Amniotic epithelial cell (primary cell): ENCODE measurements at regions not wholly inside any gene's neighbourhood (a gene's known extent, or its start where the extent isn't known, plus 50 kb on each side); places are given as distances from the start of the nearest gene placed in this dataset.

Experiments
- DNase-seq: peaks from one replicate; pipeline ENCODE4 v3.0.0-alpha.2; 2010; ENCODE audit warnings: low read depth

DNA sequence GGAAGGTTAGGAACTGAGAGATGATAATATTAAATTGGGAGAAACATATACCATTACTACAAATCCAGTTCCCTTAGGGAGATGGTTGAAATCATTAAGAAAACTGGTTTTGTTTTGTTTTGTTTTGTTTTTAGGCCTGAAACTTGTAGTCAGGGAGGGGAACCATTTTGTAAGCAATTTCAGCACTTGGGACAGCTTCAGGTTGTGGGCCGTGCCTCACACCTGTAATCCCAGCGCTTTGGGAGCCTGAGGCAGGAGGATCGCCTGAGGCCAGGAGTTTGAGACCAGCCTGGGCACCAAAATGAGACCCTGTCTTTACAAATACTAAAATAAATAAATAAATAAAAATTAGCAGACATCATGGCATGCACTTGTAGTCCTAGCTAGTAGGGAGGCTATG lies 694.3 kb upstream of the NR5A2 start:
- no peak for DNase-seq

GRCh38 chr1:199335496-199335895 lies 692.0 kb upstream of the NR5A2 start:
- DNase-seq = peak; percentile 29

DNA sequence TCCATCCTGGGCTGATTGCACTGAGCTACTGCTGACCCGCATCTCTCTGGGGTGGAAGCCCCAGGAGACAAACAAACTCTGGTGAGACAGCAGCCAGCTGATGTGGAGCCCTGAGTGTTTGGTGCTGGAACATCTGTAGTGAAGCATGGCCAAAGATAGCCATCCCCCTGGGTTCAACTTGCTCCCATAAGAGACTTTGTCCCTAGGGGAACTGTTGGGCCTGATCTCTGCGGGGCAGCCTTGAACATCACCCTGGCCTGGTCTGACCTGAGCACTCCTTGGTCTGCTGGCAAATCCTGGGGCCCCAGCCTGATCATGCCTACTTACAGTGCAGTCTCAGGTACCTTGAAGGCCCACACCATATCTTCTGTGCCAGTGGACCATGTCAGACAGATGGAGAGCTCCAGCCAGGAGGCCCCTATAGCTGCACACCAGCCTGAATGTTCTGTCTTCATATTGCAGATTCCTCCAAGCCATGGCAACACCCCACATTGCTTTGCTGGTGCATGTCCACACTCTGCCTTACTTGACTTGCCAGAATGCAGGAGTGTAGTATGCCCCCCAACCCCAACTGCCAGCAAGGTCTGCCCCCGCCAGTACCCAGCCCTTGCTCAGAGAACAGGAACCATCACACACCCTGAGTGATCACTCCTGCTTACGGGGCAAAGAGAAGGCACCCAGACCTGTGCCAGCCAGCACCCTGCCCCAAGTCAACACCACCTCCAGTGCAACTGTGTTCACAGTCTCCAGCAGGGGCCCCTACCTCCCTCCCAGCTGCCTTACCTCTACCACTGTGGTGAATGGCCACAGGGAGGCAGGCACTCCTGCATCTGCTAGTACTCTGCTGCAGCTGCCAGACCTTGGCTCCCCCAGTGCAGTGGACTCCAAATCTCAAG lies 690.5 kb upstream of the NR5A2 start:
- DNase-seq = no peak

DNA sequence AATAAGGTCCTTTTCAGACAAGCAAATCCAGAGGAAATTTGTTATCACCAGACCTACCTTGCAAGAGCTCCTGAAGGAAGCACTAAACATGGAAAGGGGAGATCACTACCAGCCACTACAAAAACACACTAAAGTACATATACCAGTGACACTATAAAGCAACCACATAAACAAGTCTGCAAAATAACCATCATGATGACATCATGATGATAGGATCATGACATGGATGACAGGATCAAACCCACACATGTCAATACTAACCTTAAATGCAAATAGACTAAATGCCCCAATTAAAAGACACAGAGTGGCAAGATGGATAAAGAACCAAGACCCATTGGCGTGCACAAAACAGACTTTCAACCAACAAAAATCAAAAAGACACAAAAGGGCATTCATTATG lies 688.8 kb upstream of the NR5A2 start:
- DNase-seq = no peak

DNA sequence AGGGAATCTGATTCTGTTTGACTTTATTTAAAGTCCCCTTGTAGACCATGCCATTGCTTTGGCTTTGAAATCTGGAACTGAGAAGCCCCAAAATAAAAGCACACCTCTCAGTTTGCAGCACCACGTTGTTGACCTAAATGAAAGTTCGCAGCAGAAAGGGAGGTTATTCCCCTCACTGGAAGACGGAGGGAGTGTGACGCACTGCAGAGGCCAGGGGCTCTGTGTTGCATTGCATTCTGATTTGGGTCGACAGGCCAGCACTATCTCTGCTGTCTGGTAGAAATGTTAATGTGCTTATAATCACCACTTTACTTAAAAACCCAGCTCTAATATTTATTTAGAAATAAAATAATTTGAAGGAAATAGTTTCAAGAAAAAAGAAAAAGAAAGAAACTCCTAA lies 675.2 kb upstream of the NR5A2 start:
- DNase-seq = no peak

- no peak for DNase-seq
Measured at GRCh38 chr1:199353906-199354305, 673.6 kb upstream of the NR5A2 start.

DNA sequence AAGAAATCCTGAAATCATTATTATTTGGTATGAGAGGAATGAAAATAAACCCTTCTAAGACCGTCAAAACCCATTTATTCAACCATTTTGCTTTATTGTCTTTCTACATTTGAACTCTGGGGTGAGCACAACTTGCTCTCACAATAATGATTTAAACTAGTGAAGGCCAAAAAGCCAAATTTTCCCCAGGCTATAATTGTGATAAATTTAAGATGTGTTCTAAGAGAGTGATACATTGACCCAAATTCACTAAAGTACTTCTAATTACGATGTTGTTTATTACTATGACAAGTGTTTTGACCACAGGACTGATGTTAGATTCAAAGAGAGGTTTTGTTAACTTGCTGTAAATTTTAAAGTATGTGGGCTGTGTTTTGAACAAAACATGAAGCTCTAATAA lies 670.9 kb upstream of the NR5A2 start:
- DNase-seq = no peak

DNA sequence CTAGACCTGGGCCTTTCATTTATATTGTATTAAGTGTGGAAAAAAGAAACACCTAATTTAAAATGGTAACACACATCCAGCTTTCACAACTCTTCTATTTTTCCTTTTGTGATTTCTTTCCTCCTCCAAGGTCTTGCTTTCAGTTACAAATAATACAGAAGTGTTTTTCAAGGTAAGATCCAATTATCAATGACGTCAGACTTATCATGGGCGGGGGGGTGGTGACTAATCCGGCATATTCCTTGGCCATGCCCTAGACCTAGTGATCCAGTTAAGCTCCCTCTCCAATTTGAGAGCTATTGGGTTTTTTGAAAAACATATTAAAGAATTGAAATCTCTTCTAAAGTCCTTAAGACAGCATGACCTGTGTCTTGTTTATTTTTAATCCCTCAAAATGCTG lies 669.9 kb upstream of the NR5A2 start:
- DNase-seq = no peak

DNA sequence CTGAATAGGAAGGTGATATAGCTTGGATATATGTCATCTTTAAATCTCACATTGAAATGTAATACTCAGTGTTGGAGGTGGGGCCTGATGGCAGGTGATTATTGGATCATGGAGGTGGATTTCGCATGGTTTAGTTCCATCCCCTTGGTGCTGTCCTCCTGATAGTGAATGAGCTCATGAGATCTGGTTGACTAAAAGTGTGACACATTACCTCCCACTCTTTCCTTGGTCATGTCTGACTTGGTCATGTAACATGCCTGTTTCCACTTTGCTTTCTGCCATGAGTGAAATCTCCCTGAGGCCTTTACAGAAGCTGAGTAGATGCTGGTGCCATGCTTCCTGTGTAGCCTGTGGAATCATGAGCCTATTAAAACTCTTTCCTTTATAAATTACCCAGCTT lies 664.5 kb upstream of the NR5A2 start:
- DNase-seq = no peak

DNA sequence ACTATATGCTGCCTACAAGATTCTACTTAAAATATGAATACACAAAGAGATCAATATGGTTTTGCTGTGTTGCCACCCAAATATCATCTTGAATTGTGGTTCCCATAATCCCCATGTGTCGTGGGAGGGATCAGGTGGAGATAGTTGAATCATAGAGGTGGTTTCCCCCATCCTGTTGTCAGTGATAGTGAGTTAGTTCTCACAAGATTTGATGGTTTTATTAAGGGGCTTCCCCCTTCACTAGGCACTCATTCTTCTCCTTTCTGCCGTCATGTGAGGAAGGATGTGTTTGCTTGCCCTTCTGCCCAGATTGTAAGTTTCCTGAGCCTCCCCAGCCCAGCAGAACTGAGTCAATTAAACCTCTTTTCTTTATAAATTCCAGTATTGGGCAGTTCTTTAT lies 654.4 kb upstream of the NR5A2 start:
- DNase-seq = no peak

DNA sequence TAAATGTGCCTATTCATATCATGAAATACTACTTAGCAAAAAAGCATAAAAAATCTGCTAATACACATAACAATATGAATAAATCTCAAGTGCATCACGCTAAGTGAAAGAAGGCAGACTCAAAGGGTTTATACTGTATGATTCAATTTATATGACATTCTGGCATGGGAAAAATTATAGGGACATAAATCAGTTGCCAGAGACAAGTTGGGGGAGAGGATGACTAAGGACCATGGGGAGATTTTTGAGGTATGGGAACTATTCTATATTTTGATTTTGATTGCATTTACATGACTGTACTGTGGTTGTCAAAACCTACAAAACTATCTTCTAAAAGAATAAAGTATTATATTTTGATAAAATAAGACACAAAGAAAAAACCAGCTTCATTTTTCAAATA lies 650.3 kb upstream of the NR5A2 start:
- no peak for DNase-seq

DNA sequence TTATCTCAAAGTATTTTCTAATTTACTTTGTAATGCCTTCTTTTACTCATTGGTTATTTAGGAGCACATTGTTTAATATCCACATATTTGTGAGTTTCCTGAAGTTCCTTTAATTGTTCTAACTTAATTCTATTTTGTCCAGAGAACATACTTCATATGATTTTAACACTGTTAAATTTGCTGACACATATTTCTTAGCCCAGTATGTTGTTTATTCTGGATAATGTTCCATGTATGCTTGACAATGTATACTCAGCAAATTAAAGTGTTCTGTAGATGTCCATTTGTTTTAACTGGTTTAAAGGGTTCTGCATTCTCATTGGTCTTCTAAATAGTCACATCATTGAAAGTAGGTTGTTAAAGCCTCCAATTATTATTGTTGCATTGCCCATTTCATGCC lies 643.7 kb upstream of the NR5A2 start:
- no peak for DNase-seq

DNA sequence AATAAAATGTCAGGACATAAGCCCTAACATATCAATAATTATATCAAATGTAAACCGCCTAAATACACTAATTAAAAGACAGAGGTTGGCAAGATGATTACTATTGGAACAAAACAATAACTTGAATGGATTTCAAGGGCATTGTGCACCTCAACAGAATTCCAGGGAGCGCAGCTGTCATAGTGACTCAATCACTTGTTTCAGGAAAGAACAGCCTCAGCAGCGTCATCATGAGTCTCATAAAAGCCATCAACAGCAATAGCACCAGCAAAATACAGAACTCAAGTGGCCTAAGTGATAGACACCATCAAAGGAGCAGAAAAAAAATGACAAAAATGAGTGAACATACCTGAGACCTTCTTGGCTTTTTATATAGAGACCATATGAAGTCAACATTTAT lies 632.7 kb upstream of the NR5A2 start:
- DNase-seq = no peak

DNA sequence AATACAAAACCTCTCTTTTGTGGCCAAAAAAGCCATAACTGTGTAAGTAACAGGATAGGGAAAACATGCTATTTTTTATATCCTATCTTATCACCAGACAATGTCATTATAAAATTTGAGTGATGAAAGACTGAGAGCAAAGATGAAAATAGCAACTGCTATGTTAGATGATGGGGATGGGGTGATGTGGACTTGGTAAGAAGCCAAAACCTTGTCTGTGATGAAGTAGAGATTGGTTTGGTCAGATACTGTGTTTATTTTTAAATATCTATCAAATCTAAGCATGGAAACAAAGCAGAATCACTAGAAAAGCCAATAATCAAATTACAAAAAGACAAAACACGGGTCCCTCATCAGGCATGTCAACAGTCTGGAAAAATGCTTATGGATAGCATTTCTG lies 631.1 kb upstream of the NR5A2 start:
- peak; percentile 7 for DNase-seq

DNA sequence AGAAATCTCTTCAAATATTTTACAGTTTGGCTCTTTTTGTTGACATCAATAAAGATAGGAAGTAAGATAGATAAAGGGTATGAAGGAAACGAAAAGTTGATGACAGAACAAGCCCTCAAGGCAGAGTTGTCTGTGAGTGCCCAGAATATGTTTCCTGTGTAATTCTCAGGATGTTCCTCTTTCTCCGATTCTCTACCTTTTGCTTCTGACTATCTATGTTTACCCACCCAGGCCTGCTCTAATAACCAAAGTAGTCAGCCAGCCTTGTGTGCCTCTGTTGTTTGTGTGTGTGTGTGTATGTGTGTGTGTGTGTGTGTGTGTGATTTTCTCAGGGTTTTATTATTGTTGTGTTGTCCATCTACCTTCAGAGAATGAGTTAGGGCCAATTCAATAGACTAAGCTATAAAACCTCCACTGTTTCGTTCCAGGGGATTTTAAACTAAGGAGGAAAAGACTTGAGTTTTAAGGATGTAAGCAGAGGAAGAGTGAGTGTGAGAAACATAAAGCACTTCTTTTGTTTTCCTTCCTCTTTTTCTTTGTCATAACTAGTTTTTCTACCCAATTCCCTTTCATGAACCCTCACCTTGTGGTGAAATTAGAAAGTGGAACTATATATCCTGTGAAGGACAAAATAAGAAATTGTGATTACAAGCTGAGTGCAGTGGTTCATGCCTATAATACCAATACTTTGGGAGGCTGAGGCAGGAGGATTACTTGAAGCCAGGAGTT lies 627.4 kb upstream of the NR5A2 start:
- DNase-seq = no peak

DNA sequence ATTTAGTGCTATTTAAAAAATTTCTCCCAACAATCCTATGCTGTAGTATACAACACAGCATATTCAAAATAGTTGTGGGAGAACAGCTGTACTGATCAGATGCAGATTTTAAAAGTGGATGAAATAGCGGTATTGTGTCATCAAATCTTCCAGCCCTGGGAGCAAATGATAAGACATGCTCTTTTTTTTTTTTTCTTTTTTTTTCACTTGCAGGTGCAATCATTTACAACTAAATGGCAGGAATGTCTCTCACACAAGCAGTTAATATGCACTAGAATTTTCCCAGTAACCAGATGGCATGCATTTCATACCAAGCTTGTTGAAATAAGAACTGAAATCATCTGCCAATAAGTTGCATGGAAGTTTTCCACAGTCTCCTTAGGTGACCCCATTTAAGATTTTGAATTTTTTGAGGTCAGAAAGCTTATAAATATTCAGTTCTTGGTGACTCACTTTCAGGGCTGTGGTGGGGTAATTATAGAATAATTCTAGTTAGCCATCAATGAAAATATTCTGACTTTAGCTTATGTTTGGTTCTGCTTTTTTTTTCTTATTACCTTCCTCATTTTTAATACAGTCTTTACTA lies 623.9 kb upstream of the NR5A2 start:
- peak; percentile 47 for DNase-seq

DNA sequence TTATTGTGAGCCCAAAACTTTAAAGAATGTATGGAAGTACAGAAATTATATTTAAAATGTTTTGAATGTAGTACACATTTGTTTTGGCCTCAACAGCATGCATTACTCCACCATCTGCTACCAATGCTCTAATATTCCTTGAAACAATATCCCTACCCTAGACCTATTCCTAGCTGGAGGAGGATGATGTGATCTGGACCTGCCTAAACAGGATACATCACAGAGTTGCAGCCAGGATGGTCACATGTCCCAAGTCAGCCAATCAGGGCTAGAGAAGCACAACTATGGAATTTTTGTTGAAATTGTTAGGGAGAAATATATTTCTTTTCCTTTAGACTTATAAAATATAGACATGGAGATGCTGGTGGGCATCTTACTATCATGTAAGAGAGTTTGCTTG lies 623.3 kb upstream of the NR5A2 start:
- peak; percentile 7 for DNase-seq

- peak; percentile 16 for DNase-seq
Measured at GRCh38 chr1:199404976-199405375, 622.5 kb upstream of the NR5A2 start.

DNA sequence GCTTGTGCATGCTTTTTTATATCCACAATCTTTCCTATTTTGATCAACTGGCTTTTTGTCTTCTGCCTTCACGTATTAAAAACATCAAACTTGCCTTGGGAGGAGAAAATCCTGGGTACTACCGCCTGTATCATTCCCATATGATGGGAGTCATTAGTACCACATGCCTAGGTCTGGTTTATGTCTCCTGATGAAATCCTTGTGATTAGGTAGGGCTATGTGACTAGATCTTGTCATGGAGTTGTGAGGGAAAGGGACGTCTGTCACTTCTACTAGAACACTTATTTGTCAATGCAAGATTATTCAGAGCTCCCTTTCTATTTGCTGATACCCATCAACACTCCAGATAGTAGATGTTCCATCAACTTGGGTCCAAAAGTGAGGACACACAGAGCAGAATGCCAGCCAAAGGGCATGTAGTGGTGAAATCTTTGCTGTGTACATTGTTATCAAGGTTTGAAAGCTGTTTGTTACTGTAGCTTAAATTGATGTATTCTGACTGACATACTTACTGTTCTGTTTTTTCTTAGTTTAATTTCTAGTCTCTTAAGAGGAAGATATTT lies 621.8 kb upstream of the NR5A2 start:
- no peak for DNase-seq

DNA sequence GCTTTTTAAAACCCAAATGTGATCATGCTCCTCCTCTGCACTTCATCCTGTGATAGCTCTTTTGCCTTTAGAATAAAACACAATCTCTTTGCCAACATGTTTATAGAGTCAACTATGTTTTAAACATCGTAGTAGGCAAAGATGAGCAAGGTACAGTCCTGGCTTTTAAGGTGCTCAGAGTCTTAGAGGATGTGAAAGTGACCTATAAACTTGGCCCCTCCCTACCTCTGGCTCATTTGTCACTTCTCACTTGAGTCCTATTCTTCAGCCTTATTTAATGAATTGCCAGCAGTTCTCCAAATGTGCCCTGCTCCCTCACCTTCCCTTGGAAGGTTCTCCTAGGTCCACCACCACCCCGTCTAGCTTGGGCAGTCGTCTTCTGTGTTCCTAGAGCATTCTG lies 617.0 kb upstream of the NR5A2 start:
- no peak for DNase-seq

GRCh38 chr1:199411506-199411905 lies 616.0 kb upstream of the NR5A2 start:
- no peak for DNase-seq

DNA sequence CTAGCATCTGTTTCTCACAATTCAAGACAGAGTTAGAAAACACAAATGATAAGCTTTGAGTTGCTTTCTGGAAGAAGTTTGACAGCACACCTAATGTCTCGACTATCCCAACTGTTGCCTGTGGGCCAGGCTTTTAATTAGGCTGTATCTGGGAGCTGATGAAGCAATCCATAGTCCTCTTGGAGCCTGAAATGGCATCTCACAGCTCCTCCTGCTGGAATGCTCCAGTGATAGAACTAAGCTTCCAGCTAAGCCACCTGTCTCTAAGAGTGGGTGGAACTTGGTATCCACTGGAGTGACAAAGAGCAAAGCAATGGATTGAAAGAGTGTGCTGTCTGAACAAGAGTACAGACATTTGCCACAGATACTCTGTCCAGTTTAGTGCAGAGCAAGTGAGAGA lies 605.3 kb upstream of the NR5A2 start:
- DNase-seq = peak; percentile 61

GRCh38 chr1:199447906-199448305 lies 579.6 kb upstream of the NR5A2 start:
- DNase-seq = no peak
